Colonic mucosa (tissue), 4 donors: ENCODE measurements at regions not wholly inside any gene's neighbourhood (a gene's known extent, or its start where the extent isn't known, plus 50 kb on each side); places are given as distances from the start of the nearest gene placed in this dataset.

ENCODE experiments used
- DNase-seq: peaks from one replicate; pipeline ENCODE4 v3.0.0-alpha.2; 2020
- H3K27ac ChIP-seq: fragments of 200-600 bp; one replicate; pipeline ENCODE4 v1.8.0; 2021
- H3K27me3 ChIP-seq: fragments of 200-600 bp; one replicate; pipeline ENCODE4 v1.8.0; 2021
- H3K36me3 ChIP-seq: fragments of 200-600 bp; one replicate; pipeline ENCODE4 v1.8.0; 2021
- H3K4me1 ChIP-seq: fragments of 200-600 bp; one replicate; pipeline ENCODE4 v1.8.0; 2021; ENCODE audit warnings: mild to moderate bottlenecking
- H3K4me3 ChIP-seq: fragments of 200-600 bp; one replicate; pipeline ENCODE4 v1.8.0; 2021
- H3K9ac ChIP-seq, 2 donors: one replicate each; pipeline ENCODE4 v1.7.0; 2013; ENCODE audit warnings: control low read depth in 2 of 2, low read depth in 2 of 2, low read length in 2 of 2
- H3K9me3 ChIP-seq: fragments of 200-600 bp; one replicate; pipeline ENCODE4 v1.8.0; 2021
- CTCF ChIP-seq: fragments of 200-600 bp; IDR thresholded peaks from one replicate; pipeline ENCODE4 v1.8.0; 2022; ENCODE audit warnings: antibody characterized with exemption, mild to moderate bottlenecking
- intact Hi-C: fragments of 100-400 bp; cut with DNase I; formaldehyde crosslinking; loops from one replicate; pipeline ENCODE4 v1.14.1; 2022
- donor health status: healthy.
- donor health status: DM: no; HTN: no; CAD: no.
- donor health status: DM: no; HTN: no; CAD: no.

GRCh38 chr2:14288016-14288415 lies 344.5 kb upstream of the LRATD1 start:
- no peaks in the 10 kb centered on the region for H3K27me3 ChIP-seq
- H3K9ac ChIP-seq = no peak overlapping the region
- H3K36me3 ChIP-seq = no peaks in the 10 kb centered on the region
- no peaks in the 10 kb centered on the region for H3K4me1 ChIP-seq
- intact Hi-C loops = no loop called here
- no peak for TF ChIP-seq CTCF
- no peak overlapping the region for H3K4me3 ChIP-seq
- no peaks in the 10 kb centered on the region for H3K9me3 ChIP-seq
- H3K27ac ChIP-seq = no peak overlapping the region
- no peak for DNase-seq

DNA sequence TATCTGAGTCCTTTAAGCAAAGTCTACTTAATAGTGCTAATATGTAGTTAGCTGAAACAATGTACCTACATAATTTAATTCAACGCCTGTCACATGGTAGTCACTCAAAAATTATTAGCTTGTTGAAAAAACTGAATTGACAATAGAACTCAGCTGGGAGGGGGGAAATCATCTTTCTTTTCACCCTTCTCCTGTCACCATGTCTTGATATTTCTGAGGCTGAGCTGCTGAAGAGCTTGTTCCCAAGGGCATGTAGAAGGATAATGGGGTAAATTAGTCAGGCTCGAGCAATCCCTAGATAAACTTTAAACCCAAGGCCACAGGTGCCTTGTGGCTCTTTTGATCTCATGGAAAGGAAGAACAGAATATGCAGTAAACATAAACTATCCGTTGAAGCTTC lies 339.6 kb upstream of the LRATD1 start:
- intact Hi-C loops = no loop called here
- H3K4me1 ChIP-seq = no peaks in the 10 kb centered on the region
- H3K4me3 ChIP-seq = no peak overlapping the region
- H3K36me3 ChIP-seq = no peaks in the 10 kb centered on the region
- no peaks in the 10 kb centered on the region for H3K27me3 ChIP-seq
- H3K9me3 ChIP-seq = no peaks in the 10 kb centered on the region
- DNase-seq = no peak
- no peak for TF ChIP-seq CTCF
- no peak overlapping the region for H3K9ac ChIP-seq
- H3K27ac ChIP-seq = no peak overlapping the region

DNA sequence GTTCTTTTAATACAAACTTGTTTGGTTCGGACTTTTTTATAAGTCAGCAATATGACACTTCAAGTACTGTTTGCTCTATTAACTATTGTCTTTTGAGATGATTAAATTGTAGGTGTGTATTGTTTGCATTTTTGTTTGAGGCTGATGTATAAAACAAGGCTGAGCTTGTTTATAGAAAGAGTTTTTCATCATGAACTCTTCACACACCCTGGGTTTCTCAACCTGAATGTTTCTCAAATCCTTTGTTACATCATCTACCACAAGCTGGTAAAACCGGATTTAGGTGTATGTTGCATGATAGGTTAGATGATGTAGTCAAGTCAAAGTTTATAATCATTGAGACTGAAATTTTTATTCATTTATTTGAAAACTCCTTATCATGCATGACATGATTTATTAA lies 335.2 kb upstream of the LRATD1 start:
- no peak for DNase-seq
- Histone ChIP-seq H3K9me3 (no peaks in the 10 kb centered on the region), H3K4me3 (no peak overlapping the region), H3K36me3 (no peaks in the 10 kb centered on the region), H3K9ac (no peak overlapping the region), H3K4me1 (no peaks in the 10 kb centered on the region), H3K27ac (no peak overlapping the region), H3K27me3 (no peaks in the 10 kb centered on the region)
- intact Hi-C loops = no loop called here
- no peak for TF ChIP-seq CTCF

DNA sequence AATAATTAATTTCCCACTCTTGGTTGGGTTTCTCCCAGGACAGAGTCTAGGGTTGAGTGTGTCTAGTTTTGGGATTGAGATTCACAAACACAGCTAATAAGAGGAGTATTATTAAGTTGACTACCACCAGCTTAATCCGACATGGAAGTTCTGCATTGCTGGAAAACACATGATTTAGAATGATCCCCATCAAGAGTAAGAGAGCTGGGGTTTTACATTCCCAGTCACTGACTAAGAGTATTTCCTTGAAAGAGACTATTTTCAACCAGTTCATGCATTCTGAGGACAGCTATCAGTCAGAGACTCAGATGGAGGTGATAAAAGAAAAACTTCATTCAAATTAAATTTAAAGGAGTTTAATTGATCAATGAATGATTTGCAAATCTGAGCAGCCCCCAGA lies 334.6 kb upstream of the LRATD1 start:
- Histone ChIP-seq H3K4me3 (no peak overlapping the region), H3K9me3 (no peaks in the 10 kb centered on the region), H3K27me3 (no peaks in the 10 kb centered on the region), H3K4me1 (no peaks in the 10 kb centered on the region), H3K36me3 (no peaks in the 10 kb centered on the region), H3K27ac (no peak overlapping the region), H3K9ac (no peak overlapping the region)
- TF ChIP-seq CTCF = no peak
- intact Hi-C loops = no loop called here
- no peak for DNase-seq

GRCh38 chr2:14301331-14301730 lies 331.2 kb upstream of the LRATD1 start:
- intact Hi-C loops = no loop called here
- TF ChIP-seq CTCF = no peak
- Histone ChIP-seq H3K4me1 (no peaks in the 10 kb centered on the region), H3K9ac (no peak overlapping the region), H3K27me3 (no peaks in the 10 kb centered on the region), H3K36me3 (no peaks in the 10 kb centered on the region), H3K9me3 (no peaks in the 10 kb centered on the region), H3K4me3 (no peak overlapping the region), H3K27ac (no peak overlapping the region)
- no peak for DNase-seq
